Stimulated activated CD8-positive, alpha-beta memory T cell treated with anti-CD3 and anti-CD28 coated beads, Interleukin-4, amount 100 ng/mL, for 48 hours (primary cell): ENCODE measurements at regions not wholly inside any gene's neighbourhood (a gene's known extent, or its start where the extent isn't known, plus 50 kb on each side); places are given as distances from the start of the nearest gene placed in this dataset.
"Not testable (repeated sequence)": the region's sequence is repeated elsewhere in the genome, so short reads cannot be mapped to it uniquely, and the experiment has no call there.

Source experiments
- DNase-seq: peaks from one replicate; pipeline ENCODE4 v3.0.0-alpha.2; 2020

GRCh38 chr2:236776695-236777251, 207.1 kb downstream of the ACKR3 start:
- no peak for DNase-seq

DNA sequence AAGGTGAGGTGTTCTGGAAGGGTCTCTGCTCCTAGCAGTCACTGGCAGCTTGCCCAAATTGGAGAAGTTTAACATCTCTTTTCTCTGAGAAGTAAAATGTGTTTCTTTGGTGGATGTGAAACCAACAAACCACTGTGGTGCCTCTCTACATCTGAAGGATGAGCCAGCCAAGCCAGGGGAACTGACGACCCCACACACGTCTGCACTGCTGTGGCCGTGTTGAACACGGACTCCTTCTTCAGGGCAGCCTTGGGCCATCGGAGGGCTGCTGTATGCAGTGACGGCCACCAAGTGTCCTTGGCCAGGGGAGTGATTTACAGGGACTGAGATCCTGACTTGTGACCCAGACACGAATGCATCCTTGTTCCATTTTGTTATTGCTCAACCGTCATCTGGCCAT, 207.8 kb downstream of the ACKR3 start:
- DNase-seq, result no peak

DNA sequence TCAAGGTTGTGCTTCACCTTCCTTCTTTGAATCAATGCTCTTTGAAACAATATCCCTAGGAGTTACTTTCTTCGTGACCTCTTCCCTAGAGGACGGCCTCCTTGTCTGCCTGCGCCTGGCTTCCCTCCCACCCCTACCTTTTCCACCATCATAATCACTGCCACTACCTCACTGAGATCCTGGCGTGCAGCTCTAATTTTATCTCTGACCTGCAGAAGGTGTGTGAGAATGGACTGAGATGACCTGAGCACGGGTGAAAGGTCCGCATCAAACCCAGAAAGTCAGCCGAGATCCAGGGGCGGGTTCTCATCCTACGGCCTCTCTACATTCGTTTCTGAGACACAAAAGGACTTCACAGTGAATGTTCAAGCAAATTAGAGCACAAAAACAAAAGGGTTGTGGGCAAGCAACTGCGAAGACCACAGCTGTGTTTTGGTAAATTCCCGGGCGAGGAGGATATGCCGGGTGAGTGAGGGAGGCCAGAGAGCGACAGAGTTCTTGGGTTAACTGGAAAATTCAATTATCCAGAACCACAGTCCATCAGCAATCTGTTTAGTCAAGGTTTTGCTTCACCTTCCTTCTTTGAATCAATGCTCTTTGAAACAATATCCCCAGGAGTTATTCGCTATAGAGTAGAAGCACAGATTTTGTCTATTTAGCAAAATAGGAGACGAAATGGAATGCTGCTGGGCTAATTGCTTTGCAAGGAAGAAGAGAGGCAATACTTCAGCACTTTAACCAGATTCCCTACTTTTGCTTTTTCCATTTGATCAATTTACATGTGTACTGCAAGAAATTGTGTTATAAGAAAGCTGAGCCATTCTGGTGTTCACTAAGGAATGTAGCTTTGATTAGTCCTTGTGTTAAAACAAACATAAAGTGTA, 212.6 kb downstream of the ACKR3 start:
- no peak for DNase-seq

DNA sequence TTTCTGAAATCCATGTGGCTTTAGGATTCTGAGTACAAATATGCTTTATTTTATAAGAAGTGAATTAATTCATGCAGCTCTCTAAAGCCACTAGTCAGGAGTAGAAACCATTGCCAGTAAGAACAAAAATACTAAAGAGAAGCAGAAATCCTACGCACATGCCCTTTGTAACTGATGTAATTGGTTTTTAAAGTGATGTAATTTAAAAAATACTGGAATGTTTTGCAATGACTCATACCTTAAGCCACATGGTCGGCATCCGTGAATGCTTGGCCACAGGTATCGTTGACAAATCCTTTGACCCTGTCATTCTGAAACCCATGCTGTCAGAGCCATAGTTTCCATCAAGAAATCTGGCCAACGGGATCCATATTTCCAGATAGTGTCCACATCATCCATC, 213.3 kb downstream of the ACKR3 start:
- DNase-seq, result peak; percentile 27

GRCh38 chr2:236783417-236784020, 213.9 kb downstream of the ACKR3 start:
- DNase-seq, result no peak

- DNase-seq, result no peak
Measured at GRCh38 chr2:236785611-236786057, 216.0 kb downstream of the ACKR3 start.

DNA sequence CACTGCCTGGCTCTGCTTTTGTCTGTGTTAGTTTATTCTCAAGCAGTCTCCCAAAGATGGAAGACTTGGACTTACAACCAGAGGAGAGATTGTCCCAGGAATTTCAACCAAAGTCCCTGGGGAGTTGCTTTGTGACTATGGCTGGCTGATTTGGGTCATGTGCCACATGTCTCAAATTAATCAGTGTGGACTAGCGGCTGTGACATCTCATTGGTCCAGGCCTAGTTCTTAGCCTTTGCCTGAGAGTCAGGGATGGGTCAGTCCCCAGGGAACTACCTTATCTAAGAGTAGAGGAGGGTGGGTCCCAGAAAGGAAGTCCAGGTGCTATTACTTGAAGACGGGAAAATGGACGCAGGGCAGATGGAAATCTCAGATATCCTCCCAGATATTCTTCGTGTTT, 217.1 kb downstream of the ACKR3 start:
- DNase-seq, result no peak

GRCh38 chr2:236787376-236787775, 217.8 kb downstream of the ACKR3 start:
- DNase-seq, result not testable (repeated sequence)

- DNase-seq, result no peak
Measured at GRCh38 chr2:236787885-236788284, 218.3 kb downstream of the ACKR3 start.

- DNase-seq, result no peak
Measured at GRCh38 chr2:236790963-236791362, 221.3 kb downstream of the ACKR3 start.

DNA sequence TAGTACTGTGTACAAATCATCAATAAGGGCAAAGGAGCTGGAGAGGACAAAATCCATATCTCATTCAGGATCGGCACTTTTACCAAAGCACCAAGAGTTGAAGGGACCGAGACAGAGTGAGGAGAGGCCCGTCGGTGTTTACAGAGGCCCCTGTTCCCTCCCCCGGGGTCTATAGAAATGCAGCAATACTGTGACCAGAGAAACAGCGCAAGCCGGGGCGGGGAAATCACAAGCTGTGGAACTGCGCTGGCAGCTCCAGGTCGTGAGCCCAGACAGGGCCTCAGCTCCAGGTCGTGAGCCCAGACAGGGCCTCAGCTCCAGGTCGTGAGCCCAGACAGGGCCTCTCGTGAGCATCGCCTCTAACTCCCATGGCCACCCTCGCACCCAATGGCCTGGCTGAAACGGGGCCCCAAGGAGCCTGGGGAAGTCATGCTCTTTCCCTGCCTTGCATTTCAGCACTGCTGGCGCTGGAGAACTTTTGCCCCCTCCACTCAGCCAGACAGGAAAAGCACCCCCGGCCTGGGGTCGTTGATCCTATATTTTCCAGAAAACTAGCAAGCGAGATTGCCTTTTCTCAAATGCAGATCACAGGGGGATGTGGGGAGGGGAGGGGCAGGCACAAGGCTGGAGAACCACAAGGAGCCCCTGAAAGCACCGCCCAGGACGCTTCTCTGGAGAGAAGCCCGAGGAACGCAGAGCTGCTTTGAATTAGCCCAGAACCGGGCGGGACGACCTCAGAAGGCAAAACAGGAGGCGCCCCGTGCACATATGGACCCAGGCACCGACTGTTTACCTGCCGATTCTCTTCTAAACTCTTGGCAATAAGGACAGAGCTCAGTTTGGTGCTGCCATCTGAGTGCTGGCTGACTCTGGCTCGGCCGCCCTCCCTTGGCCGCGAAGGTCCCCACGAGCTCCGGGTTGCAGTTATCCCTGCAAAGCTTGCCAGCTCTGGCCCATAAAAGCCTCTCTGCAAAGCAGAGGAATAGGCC, 223.7 kb downstream of the ACKR3 start:
- DNase-seq, result no peak

GRCh38 chr2:236794176-236794957, 224.7 kb downstream of the ACKR3 start:
- DNase-seq, result no peak

GRCh38 chr2:236795169-236795860, 225.7 kb downstream of the ACKR3 start:
- DNase-seq, result no peak

GRCh38 chr2:236795861-236796219, 226.2 kb downstream of the ACKR3 start:
- no peak for DNase-seq

- no peak for DNase-seq
Measured at GRCh38 chr2:236796236-236796635, 226.6 kb downstream of the ACKR3 start.

- DNase-seq, result no peak
Measured at GRCh38 chr2:236797411-236797810, 227.8 kb downstream of the ACKR3 start.

DNA sequence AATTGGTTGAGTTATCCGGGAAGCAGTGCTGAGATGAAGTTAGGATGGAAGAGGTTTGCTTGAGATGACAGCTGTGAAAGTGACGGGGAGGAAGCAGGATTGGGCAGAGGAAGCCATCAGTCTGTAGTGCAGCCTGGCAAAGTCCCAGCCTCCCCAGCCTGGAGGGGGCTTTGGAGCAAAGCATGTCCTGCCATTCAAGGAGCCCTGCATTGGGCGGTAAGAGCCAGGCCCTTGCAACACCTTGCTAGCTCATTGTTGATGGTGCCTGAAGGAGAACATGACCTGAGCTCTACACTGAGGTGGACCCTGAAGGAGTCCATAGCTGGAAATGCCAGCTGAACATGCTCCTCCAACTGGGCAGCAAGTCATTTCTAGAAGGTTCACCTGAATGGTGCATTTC, 228.9 kb downstream of the ACKR3 start:
- DNase-seq, result no peak

GRCh38 chr2:236799391-236800026, 229.9 kb downstream of the ACKR3 start:
- no peak for DNase-seq

DNA sequence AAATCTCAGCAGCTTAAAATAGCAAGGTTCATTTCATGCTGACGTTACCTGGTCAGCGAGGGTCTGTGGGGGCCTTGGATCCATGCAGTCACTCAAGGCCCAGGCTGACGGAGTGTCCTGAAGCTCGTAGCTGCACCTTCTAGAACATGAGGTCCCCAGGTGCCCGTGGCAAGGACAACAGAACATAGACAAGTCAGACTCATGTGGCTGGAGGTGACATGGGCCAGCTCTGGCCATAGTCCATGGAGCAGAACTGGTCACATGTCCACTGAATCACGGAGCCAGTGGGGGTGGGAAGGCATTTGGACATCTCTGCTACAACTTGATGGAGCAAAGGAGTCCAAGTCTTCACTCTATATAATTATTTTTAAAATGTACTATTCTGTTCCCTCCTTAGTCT, 233.2 kb downstream of the ACKR3 start:
- no peak for DNase-seq

GRCh38 chr2:236803621-236804020, 234.0 kb downstream of the ACKR3 start:
- DNase-seq, result no peak
